ENCODE measurements at regions not wholly inside any gene's neighbourhood (a gene's known extent, or its start where the extent isn't known, plus 50 kb on each side); places are given as distances from the start of the nearest gene placed in this dataset.

DNA sequence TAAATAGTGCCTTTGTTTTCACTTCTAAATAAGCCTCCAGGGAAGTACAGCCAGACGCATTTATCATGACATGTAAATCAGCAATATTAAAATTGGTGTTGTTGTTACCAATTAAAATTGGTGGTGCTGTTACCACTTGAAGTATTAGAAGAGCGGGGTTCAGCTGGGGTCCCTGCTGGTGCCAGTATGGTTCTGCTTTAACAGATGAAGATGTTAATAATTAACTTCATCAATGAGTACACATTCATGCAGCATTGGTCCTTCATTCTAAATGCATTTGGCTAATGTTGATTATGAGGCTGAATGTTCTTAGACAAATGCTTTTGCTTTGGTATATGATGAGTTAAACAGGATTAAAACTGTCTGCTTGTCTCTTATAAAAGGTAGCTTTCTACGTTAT lies 67.6 kb upstream of the TMC1 start:
- ATAC-seq (no peak), DNase-seq (ENCODE audit: extremely low read depth in 1 of 4, low spot score in 3 of 4) (no peak), FAIRE-seq (no peak)
- H3K4me2 ChIP-seq (ENCODE audit: insufficient read depth, low read length), result no peak overlapping the region
- H3K9ac ChIP-seq (ENCODE audit: insufficient read depth in 1 of 2, low read depth in 2 of 2, low read length in 2 of 2), result no peak overlapping the region
- POLR2A ChIA-PET, result no interaction called here
- no peaks in the 10 kb centered on the region for H3K9me1 ChIP-seq (ENCODE audit: control insufficient read depth, insufficient read depth, low read length)
- intact Hi-C loops (cut with micrococcal nuclease), result no loop called here
- no peak overlapping the region for H3K4me3 ChIP-seq
- H3K27me3 ChIP-seq (ENCODE audit: control insufficient read depth in 2 of 2, insufficient read depth in 2 of 2, low read length in 2 of 2), result peaks cover 0 to 4% of the 10 kb centered on the region in 2 experiments; a peak in 1 of 5 replicates
- 4% methylated on average over 3 of the region's 3 CpGs for WGBS (ENCODE audit: insufficient coverage, low coverage, missing lambda C conversion rate)
- in situ Hi-C loops (cut with MboI), result no loop called here
- CTCF ChIA-PET (ENCODE audit: low intra/inter-chr PET ratio), result no interaction called here
- no peaks in the 10 kb centered on the region for H3K4me1 ChIP-seq (replicated peaks in 1 of 2; ENCODE audit: control insufficient read depth in 2 of 2, insufficient read depth in 2 of 2, low read length in 2 of 2)
- H3K79me2 ChIP-seq (ENCODE audit: control insufficient read depth, insufficient read depth, low read length), result no peaks in the 10 kb centered on the region
- no peak overlapping the region for H2AFZ ChIP-seq (ENCODE audit: low read depth, low read length)
- H3K9me3 ChIP-seq (replicated peaks; ENCODE audit: control insufficient read depth, insufficient read depth, low read depth, low read length), result no peaks in the 10 kb centered on the region
- no peaks in the 10 kb centered on the region for H4K20me1 ChIP-seq (replicated peaks; ENCODE audit: control insufficient read depth, insufficient read depth, low read length)
- no TSS peak for BruUV-seq (replicated peaks)
- no peaks in the 10 kb centered on the region for H3K36me3 ChIP-seq (ENCODE audit: control insufficient read depth, insufficient read depth, low read length)
- H3K27ac ChIP-seq (ENCODE audit: extremely low read depth, low read depth, low read length), result no peak overlapping the region
- TF ChIP-seq, protein P1, sequence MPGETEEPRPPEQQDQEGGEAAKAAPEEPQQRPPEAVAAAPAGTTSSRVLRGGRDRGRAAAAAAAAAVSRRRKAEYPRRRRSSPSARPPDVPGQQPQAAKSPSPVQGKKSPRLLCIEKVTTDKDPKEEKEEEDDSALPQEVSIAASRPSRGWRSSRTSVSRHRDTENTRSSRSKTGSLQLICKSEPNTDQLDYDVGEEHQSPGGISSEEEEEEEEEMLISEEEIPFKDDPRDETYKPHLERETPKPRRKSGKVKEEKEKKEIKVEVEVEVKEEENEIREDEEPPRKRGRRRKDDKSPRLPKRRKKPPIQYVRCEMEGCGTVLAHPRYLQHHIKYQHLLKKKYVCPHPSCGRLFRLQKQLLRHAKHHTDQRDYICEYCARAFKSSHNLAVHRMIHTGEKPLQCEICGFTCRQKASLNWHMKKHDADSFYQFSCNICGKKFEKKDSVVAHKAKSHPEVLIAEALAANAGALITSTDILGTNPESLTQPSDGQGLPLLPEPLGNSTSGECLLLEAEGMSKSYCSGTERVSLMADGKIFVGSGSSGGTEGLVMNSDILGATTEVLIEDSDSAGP (CRISPR knock-in tag; IDR thresholded peaks at IDR 0.05), result no peak
- TF ChIP-seq ZNF354B (CRISPR knock-in tag; IDR thresholded peaks at IDR 0.05) (no peak), ARHGAP35 (IDR thresholded peaks at IDR 0.05; ENCODE audit: partially characterized antibody) (no peak), LEF1 (IDR thresholded peaks at IDR 0.05) (no peak)
- TF ChIP-seq, protein P2, sequence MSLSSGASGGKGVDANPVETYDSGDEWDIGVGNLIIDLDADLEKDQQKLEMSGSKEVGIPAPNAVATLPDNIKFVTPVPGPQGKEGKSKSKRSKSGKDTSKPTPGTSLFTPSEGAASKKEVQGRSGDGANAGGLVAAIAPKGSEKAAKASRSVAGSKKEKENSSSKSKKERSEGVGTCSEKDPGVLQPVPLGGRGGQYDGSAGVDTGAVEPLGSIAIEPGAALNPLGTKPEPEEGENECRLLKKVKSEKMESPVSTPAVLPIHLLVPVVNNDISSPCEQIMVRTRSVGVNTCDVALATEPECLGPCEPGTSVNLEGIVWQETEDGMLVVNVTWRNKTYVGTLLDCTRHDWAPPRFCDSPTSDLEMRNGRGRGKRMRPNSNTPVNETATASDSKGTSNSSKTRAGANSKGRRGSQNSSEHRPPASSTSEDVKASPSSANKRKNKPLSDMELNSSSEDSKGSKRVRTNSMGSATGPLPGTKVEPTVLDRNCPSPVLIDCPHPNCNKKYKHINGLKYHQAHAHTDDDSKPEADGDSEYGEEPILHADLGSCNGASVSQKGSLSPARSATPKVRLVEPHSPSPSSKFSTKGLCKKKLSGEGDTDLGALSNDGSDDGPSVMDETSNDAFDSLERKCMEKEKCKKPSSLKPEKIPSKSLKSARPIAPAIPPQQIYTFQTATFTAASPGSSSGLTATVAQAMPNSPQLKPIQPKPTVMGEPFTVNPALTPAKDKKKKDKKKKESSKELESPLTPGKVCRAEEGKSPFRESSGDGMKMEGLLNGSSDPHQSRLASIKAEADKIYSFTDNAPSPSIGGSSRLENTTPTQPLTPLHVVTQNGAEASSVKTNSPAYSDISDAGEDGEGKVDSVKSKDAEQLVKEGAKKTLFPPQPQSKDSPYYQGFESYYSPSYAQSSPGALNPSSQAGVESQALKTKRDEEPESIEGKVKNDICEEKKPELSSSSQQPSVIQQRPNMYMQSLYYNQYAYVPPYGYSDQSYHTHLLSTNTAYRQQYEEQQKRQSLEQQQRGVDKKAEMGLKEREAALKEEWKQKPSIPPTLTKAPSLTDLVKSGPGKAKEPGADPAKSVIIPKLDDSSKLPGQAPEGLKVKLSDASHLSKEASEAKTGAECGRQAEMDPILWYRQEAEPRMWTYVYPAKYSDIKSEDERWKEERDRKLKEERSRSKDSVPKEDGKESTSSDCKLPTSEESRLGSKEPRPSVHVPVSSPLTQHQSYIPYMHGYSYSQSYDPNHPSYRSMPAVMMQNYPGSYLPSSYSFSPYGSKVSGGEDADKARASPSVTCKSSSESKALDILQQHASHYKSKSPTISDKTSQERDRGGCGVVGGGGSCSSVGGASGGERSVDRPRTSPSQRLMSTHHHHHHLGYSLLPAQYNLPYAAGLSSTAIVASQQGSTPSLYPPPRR (CRISPR knock-in tag; IDR thresholded peaks at IDR 0.05; ENCODE audit: borderline replicate concordance), result no peak
- TF ChIP-seq, protein P3, sequence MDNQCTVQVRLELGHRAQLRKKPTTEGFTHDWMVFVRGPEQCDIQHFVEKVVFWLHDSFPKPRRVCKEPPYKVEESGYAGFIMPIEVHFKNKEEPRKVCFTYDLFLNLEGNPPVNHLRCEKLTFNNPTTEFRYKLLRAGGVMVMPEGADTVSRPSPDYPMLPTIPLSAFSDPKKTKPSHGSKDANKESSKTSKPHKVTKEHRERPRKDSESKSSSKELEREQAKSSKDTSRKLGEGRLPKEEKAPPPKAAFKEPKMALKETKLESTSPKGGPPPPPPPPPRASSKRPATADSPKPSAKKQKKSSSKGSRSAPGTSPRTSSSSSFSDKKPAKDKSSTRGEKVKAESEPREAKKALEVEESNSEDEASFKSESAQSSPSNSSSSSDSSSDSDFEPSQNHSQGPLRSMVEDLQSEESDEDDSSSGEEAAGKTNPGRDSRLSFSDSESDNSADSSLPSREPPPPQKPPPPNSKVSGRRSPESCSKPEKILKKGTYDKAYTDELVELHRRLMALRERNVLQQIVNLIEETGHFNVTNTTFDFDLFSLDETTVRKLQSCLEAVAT (IDR thresholded peaks at IDR 0.05), result no peak
- TF ChIP-seq, protein P4, sequence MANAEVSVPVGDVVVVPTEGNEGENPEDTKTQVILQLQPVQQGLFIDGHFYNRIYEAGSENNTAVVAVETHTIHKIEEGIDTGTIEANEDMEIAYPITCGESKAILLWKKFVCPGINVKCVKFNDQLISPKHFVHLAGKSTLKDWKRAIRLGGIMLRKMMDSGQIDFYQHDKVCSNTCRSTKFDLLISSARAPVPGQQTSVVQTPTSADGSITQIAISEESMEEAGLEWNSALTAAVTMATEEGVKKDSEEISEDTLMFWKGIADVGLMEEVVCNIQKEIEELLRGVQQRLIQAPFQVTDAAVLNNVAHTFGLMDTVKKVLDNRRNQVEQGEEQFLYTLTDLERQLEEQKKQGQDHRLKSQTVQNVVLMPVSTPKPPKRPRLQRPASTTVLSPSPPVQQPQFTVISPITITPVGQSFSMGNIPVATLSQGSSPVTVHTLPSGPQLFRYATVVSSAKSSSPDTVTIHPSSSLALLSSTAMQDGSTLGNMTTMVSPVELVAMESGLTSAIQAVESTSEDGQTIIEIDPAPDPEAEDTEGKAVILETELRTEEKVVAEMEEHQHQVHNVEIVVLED (CRISPR knock-in tag; IDR thresholded peaks at IDR 0.05), result no peak
- TF ChIP-seq, protein P5, sequence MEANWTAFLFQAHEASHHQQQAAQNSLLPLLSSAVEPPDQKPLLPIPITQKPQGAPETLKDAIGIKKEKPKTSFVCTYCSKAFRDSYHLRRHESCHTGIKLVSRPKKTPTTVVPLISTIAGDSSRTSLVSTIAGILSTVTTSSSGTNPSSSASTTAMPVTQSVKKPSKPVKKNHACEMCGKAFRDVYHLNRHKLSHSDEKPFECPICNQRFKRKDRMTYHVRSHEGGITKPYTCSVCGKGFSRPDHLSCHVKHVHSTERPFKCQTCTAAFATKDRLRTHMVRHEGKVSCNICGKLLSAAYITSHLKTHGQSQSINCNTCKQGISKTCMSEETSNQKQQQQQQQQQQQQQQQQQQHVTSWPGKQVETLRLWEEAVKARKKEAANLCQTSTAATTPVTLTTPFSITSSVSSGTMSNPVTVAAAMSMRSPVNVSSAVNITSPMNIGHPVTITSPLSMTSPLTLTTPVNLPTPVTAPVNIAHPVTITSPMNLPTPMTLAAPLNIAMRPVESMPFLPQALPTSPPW (CRISPR knock-in tag; IDR thresholded peaks at IDR 0.05), result no peak

Data from K562 (cell line).